ENCODE measurements at regions not wholly inside any gene's neighbourhood (a gene's known extent, or its start where the extent isn't known, plus 50 kb on each side); places are given as distances from the start of the nearest gene placed in this dataset.

GRCh38 chr2:38436227-38436664, 59.2 kb upstream of the ATL2 start (continued):
- TF ChIP-seq ZNF142 (CRISPR knock-in tag; IDR thresholded peaks at IDR 0.05) = 0 out of 2 replicates have a peak, but pooled peaks have one; percentile 30
- TF ChIP-seq ZNF512B (CRISPR knock-in tag; IDR thresholded peaks at IDR 0.05; ENCODE audit: borderline replicate concordance) = peak; percentile 88; the same call in 1 of the 2 replicates
- TF ChIP-seq SSRP1 (CRISPR knock-in tag; IDR thresholded peaks at IDR 0.05) = peak; percentile 92; the same call in 1 of the 2 replicates
- TF ChIP-seq RORA (CRISPR knock-in tag; IDR thresholded peaks at IDR 0.05) = no peak
- TF ChIP-seq GTF2F1 (IDR thresholded peaks at IDR 0.05; ENCODE audit: low read length) = no peak
- TF ChIP-seq UBTF (CRISPR knock-in tag; IDR thresholded peaks at IDR 0.05) = peak; percentile 39; the same call in 1 of the 2 replicates
- TF ChIP-seq MEF2D (CRISPR knock-in tag; IDR thresholded peaks at IDR 0.05) = peak; percentile 61; the same call in 1 of the 2 replicates
- no peak for TF ChIP-seq KMT2A (CRISPR knock-in tag; IDR thresholded peaks at IDR 0.05)
- no peak; the same call in 1 of the 2 replicates for TF ChIP-seq ZNF691 (CRISPR knock-in tag; IDR thresholded peaks at IDR 0.05; ENCODE audit: borderline replicate concordance, low read depth)
- TF ChIP-seq CBX5 (CRISPR knock-in tag; IDR thresholded peaks at IDR 0.05; ENCODE audit: borderline replicate concordance) = peak; percentile 98
- TF ChIP-seq KDM5A (IDR thresholded peaks at IDR 0.05; ENCODE audit: borderline replicate concordance, low read length) = no peak
- no peak for TF ChIP-seq ZNF850 (CRISPR knock-in tag; conservative IDR thresholded peaks at IDR 0.05)
- 0 out of 2 replicates have a peak, but pooled peaks have one; percentile 30 for TF ChIP-seq ATF7-NPFF (CRISPR knock-in tag; IDR thresholded peaks at IDR 0.05; ENCODE audit: low read depth)
- no peak for TF ChIP-seq TEF (CRISPR knock-in tag; IDR thresholded peaks at IDR 0.05)
- TF ChIP-seq ZNF619 (CRISPR knock-in tag; IDR thresholded peaks at IDR 0.05) = 0 out of 2 replicates have a peak, but pooled peaks have one; percentile 36
